Suprapubic skin (tissue), 4 donors: ENCODE measurements at regions not wholly inside any gene's neighbourhood (a gene's known extent, or its start where the extent isn't known, plus 50 kb on each side); places are given as distances from the start of the nearest gene placed in this dataset.

Experiments
- CTCF ChIP-seq, 2 donors: fragments of 200-600 bp in 1 of 2; fragments of 450-650 bp in 1 of 2; sonication (generic) in 1 of 2; IDR thresholded peaks; one replicate each; pipeline ENCODE4 v1.5.1; 2016 to 2019; ENCODE audit warnings: antibody characterized with exemption in 2 of 2, mild to moderate bottlenecking in 1 of 2, moderate library complexity in 1 of 2
- EP300 ChIP-seq: sonication (generic); formaldehyde crosslinking; IDR thresholded peaks from one replicate; pipeline ENCODE4 v1.6.1; 2017; ENCODE audit warnings: antibody characterized with exemption
- POLR2AphosphoS5 ChIP-seq, 3 donors: sonication (generic); formaldehyde crosslinking; IDR thresholded peaks; one replicate each; pipeline ENCODE4 v1.6.1; 2017; ENCODE audit warnings: antibody characterized with exemption in 3 of 3

- TF ChIP-seq CTCF (IDR thresholded peaks at IDR 0.05): no peak
- TF ChIP-seq POLR2AphosphoS5 (IDR thresholded peaks at IDR 0.05): no peak
- no peak for TF ChIP-seq EP300
These were observed 885.3 kb downstream of the GLUD2 start for GRCh38 chrX:121932688-121933087.
